ENCODE measurements at regions not wholly inside any gene's neighbourhood (a gene's known extent, or its start where the extent isn't known, plus 50 kb on each side); places are given as distances from the start of the nearest gene placed in this dataset.

GRCh38 chr3:124552224-124552623 is 178.0 kb upstream of the UMPS start:
- Histone ChIP-seq H3K27ac (replicated peaks) (no peak overlapping the region), H3K27me3 (ENCODE audit: insufficient read depth, poor library complexity, severe bottlenecking) (peaks cover 7% of the 10 kb centered on the region), H3K4me3 (replicated peaks; ENCODE audit: insufficient read depth, low read length) (no peak overlapping the region)
- TF ChIP-seq POLR2AphosphoS5 (IDR thresholded peaks at IDR 0.05; ENCODE audit: low read depth) (no peak), SPI1 (IDR thresholded peaks at IDR 0.05; ENCODE audit: borderline replicate concordance, low read depth) (no peak), GABPA (IDR thresholded peaks at IDR 0.05; ENCODE audit: low read depth) (no peak)
- DNase-seq (ENCODE audit: low read depth in 1 of 2, low spot score in 1 of 2) = no peak

- no peak overlapping the region for H3K27ac ChIP-seq (replicated peaks)
- H3K4me3 ChIP-seq (replicated peaks; ENCODE audit: insufficient read depth, low read length) = no peak overlapping the region
- TF ChIP-seq CTCF (IDR thresholded peaks at IDR 0.05; ENCODE audit: insufficient read depth, low read length) = no peak
- TF ChIP-seq, protein P1, sequence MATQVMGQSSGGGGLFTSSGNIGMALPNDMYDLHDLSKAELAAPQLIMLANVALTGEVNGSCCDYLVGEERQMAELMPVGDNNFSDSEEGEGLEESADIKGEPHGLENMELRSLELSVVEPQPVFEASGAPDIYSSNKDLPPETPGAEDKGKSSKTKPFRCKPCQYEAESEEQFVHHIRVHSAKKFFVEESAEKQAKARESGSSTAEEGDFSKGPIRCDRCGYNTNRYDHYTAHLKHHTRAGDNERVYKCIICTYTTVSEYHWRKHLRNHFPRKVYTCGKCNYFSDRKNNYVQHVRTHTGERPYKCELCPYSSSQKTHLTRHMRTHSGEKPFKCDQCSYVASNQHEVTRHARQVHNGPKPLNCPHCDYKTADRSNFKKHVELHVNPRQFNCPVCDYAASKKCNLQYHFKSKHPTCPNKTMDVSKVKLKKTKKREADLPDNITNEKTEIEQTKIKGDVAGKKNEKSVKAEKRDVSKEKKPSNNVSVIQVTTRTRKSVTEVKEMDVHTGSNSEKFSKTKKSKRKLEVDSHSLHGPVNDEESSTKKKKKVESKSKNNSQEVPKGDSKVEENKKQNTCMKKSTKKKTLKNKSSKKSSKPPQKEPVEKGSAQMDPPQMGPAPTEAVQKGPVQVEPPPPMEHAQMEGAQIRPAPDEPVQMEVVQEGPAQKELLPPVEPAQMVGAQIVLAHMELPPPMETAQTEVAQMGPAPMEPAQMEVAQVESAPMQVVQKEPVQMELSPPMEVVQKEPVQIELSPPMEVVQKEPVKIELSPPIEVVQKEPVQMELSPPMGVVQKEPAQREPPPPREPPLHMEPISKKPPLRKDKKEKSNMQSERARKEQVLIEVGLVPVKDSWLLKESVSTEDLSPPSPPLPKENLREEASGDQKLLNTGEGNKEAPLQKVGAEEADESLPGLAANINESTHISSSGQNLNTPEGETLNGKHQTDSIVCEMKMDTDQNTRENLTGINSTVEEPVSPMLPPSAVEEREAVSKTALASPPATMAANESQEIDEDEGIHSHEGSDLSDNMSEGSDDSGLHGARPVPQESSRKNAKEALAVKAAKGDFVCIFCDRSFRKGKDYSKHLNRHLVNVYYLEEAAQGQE (IDR thresholded peaks at IDR 0.05; ENCODE audit: insufficient replicate concordance, low read depth) = no peak
- TF ChIP-seq POLR2AphosphoS5 (IDR thresholded peaks at IDR 0.05; ENCODE audit: low read depth) = no peak
- TF ChIP-seq GABPA (IDR thresholded peaks at IDR 0.05; ENCODE audit: low read depth) = no peak
- TF ChIP-seq SPI1 (IDR thresholded peaks at IDR 0.05; ENCODE audit: borderline replicate concordance, low read depth) = no peak
- peaks cover 7% of the 10 kb centered on the region for H3K27me3 ChIP-seq (ENCODE audit: insufficient read depth, poor library complexity, severe bottlenecking)
- DNase-seq (ENCODE audit: low read depth in 1 of 2, low spot score in 1 of 2) = no peak
Observed at GRCh38 chr3:124553178-124553577, 177.1 kb upstream of the UMPS start.

DNA sequence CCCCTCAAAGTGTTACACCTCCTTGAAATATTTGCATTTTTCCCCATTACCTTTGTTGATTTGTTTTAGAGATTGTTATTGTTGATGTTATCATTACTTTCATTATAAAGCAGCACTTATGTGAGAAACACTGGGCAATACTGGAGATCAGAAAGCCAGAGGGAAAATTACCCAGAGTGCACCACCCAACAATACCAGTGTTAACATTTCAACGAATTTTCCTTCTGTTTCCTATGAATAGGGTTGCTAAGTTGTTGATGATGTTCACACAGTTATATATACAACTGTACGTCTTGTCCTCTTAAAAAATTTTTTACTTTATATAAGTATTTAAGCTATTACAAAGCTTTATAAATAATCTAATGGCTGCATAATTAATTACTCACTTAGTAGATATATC is 173.6 kb upstream of the UMPS start:
- Histone ChIP-seq H3K4me3 (replicated peaks; ENCODE audit: insufficient read depth, low read length) (no peak overlapping the region), H3K27ac (replicated peaks) (no peak overlapping the region)
- no peak for TF ChIP-seq CTCF (IDR thresholded peaks at IDR 0.05; ENCODE audit: insufficient read depth, low read length)
- no peak for TF ChIP-seq SPI1 (IDR thresholded peaks at IDR 0.05; ENCODE audit: borderline replicate concordance, low read depth)
- TF ChIP-seq POLR2AphosphoS5 (IDR thresholded peaks at IDR 0.05; ENCODE audit: low read depth) = no peak

DNA sequence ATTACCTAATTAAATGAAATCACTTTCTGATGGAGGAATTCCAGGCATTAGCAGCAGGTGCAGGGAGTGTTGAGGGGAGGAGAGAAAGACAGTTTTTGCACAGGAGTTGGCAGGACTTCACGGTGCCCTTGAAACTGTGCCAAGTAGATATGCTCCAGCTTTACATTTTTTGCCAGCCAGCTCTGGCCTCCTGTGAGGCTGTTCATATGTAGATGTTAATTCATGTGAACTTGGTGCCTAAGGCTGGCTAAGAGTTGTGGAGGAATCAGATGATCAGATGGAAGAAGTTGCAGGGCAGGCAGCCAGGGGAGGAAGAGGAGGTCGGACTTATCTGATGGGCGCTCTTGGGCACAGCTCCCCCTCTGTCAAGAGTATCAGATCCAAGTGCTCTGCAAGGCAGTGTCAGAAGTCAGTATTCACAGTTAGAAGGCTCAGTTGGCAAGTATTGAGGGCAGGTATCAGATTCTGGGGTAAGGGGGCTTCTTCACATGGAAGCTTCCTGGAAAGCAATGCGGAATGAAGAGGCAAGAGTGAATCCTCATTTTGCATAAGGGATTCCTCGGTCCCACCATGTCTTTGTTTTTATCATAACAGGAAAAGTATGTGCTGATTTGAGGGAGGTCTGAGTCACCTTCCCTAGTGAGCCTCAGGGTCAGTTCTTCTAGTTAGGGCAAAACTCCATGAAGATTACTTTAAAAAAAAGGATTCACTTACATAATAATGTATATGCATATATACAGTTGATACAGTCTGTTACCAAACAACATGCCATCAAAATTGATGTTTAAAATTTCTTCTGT is 172.6 kb upstream of the UMPS start:
- H3K27ac ChIP-seq (replicated peaks) = no peak overlapping the region
- no peak for DNase-seq (ENCODE audit: low read depth in 1 of 2, low spot score in 1 of 2)
- peaks cover 2% of the 10 kb centered on the region for H3K27me3 ChIP-seq (ENCODE audit: insufficient read depth, poor library complexity, severe bottlenecking)
- TF ChIP-seq GABPA (IDR thresholded peaks at IDR 0.05; ENCODE audit: low read depth) (no peak), SPI1 (IDR thresholded peaks at IDR 0.05; ENCODE audit: borderline replicate concordance, low read depth) (no peak), POLR2AphosphoS5 (IDR thresholded peaks at IDR 0.05; ENCODE audit: low read depth) (no peak), CTCF (IDR thresholded peaks at IDR 0.05; ENCODE audit: insufficient read depth, low read length) (no peak)
- TF ChIP-seq, protein P1 (IDR thresholded peaks at IDR 0.05; ENCODE audit: insufficient replicate concordance, low read depth) = no peak
- no peak overlapping the region for H3K4me3 ChIP-seq (replicated peaks; ENCODE audit: insufficient read depth, low read length)

More for the DNA sequence above, 173.6 kb upstream of the UMPS start:
- DNase-seq (ENCODE audit: low read depth in 1 of 2, low spot score in 1 of 2) = no peak
- H3K27me3 ChIP-seq (ENCODE audit: insufficient read depth, poor library complexity, severe bottlenecking) = peaks cover 2% of the 10 kb centered on the region
